GM19035 (cell line): ENCODE measurements at regions not wholly inside any gene's neighbourhood (a gene's known extent, or its start where the extent isn't known, plus 50 kb on each side); places are given as distances from the start of the nearest gene placed in this dataset.
"Not testable (repeated sequence)": the region's sequence is repeated elsewhere in the genome, so short reads cannot be mapped to it uniquely, and the experiment has no call there.

ENCODE experiments used
- ATAC-seq: cut with Tn5 transposase; IDR thresholded peaks from one replicate; pipeline ENCODE4 v1.9.1; 2021; ENCODE audit not compliant: unreplicated experiment

GRCh38 chr11:79670882-79671281, 230.1 kb upstream of the TENM4 start:
- no peak for ATAC-seq

GRCh38 chr11:79668575-79668974, 227.7 kb upstream of the TENM4 start:
- ATAC-seq: no peak

GRCh38 chr11:79667380-79667779, 226.6 kb upstream of the TENM4 start:
- ATAC-seq: no peak

- ATAC-seq: no peak
Observed at GRCh38 chr11:79663017-79663416, 222.2 kb upstream of the TENM4 start.

GRCh38 chr11:79661373-79661772, 220.5 kb upstream of the TENM4 start:
- ATAC-seq: no peak

GRCh38 chr11:79648766-79649520, 208.1 kb upstream of the TENM4 start:
- no peak for ATAC-seq

- no peak for ATAC-seq
Observed at GRCh38 chr11:79637219-79637618, 196.4 kb upstream of the TENM4 start.

- no peak for ATAC-seq
Observed at GRCh38 chr11:79634905-79635304, 194.1 kb upstream of the TENM4 start.

- ATAC-seq: no peak
Observed at GRCh38 chr11:79627281-79627680, 186.5 kb upstream of the TENM4 start.

- no peak for ATAC-seq
Observed at GRCh38 chr11:79626135-79627075, 185.6 kb upstream of the TENM4 start.

GRCh38 chr11:79623375-79623774, 182.5 kb upstream of the TENM4 start:
- no peak for ATAC-seq

- ATAC-seq: no peak
Observed at GRCh38 chr11:79617561-79617960, 176.7 kb upstream of the TENM4 start.

- ATAC-seq: no peak
Observed at GRCh38 chr11:79616392-79616851, 175.6 kb upstream of the TENM4 start.

- ATAC-seq: no peak
Observed at GRCh38 chr11:79615425-79615824, 174.6 kb upstream of the TENM4 start.

GRCh38 chr11:79610678-79611077, 169.8 kb upstream of the TENM4 start:
- ATAC-seq: no peak

GRCh38 chr11:79610139-79610538, 169.3 kb upstream of the TENM4 start:
- no peak for ATAC-seq

- no peak for ATAC-seq
Observed at GRCh38 chr11:79609511-79609910, 168.7 kb upstream of the TENM4 start.

- ATAC-seq: not testable (repeated sequence)
Observed at GRCh38 chr11:79606461-79606860, 165.6 kb upstream of the TENM4 start.

GRCh38 chr11:79600711-79601110, 159.9 kb upstream of the TENM4 start:
- ATAC-seq: no peak

- no peak for ATAC-seq
Observed at GRCh38 chr11:79594834-79595233, 154.0 kb upstream of the TENM4 start.

GRCh38 chr11:79592824-79593223, 152.0 kb upstream of the TENM4 start:
- no peak for ATAC-seq

- ATAC-seq: no peak
Observed at GRCh38 chr11:79592406-79592805, 151.6 kb upstream of the TENM4 start.
